GM12878 (cell line): ENCODE measurements at regions not wholly inside any gene's neighbourhood (a gene's known extent, or its start where the extent isn't known, plus 50 kb on each side); places are given as distances from the start of the nearest gene placed in this dataset.

ENCODE experiments used
- ATAC-seq: fragments of 200-7000 bp; cut with Tn5 transposase; 3 replicates; pipeline ENCODE4 v1.9.1; 2020; ENCODE audit warnings: mild to moderate bottlenecking, moderate library complexity
- BruUV-seq: library from RNA; stranded (reverse); fragments of 400-500 nt; replicated peaks from 2 replicates; lab custom pipeline; 2021; lab: Mats Ljungman, UMichigan
- CTCF ChIA-PET: fragments of 300-600 bp; sonication (Branson Sonifier 250); formaldehyde crosslinking; extraction: SDS; loops from one replicate; lab custom pipeline; 2021; ENCODE audit warnings: inconsistent platforms; lab: Yijun Ruan, JAX
- POLR2A ChIA-PET: fragments of 350-600 bp; formaldehyde crosslinking; extraction: SDS; loops from one replicate; lab custom pipeline; 2021; ENCODE audit warnings: inconsistent platforms; lab: Charles Lee
- RAD21 ChIA-PET: fragments of 300-600 bp; sonication (Branson Sonifier 250); formaldehyde crosslinking; loops from one replicate; lab custom pipeline; 2023; ENCODE audit warnings: antibody characterized with exemption; ENCODE audit not compliant: unreplicated experiment; lab: Charles Lee
- SMC1A ChIA-PET: fragments of 300-600 bp; sonication (Branson Sonifier 250); formaldehyde crosslinking; loops from one replicate; lab custom pipeline; 2023; ENCODE audit not compliant: unreplicated experiment, uncharacterized antibody; lab: Charles Lee
- DNase-seq: peaks from one replicate; pipeline ENCODE4 v3.0.0-alpha.2; 2011; ENCODE audit warnings: low read depth, low spot score
- FAIRE-seq: peaks from 3 replicates; lab custom pipeline; 2011; peaks lifted over from hg19 to GRCh38; lab: Jason Lieb, UNC
- H2AFZ ChIP-seq: 2 replicates; pipeline ENCODE4 v1.6.0; 2011; ENCODE audit warnings: low read depth, low read length, control low read depth; ENCODE audit not compliant: control insufficient read depth
- H3K27ac ChIP-seq: 2 replicates; pipeline ENCODE4 v1.5.1; 2011; ENCODE audit warnings: control low read depth; ENCODE audit not compliant: control insufficient read depth, insufficient read depth
- H3K27me3 ChIP-seq, 2 experiments: replicated peaks in 1 of 2; 2 replicates each; pipeline versions ENCODE4 v1.6.0 to v1.6.1; 2011; ENCODE audit warnings: low read length in 1 of 2; ENCODE audit not compliant: control insufficient read depth in 2 of 2, insufficient read depth in 2 of 2
- H3K36me3 ChIP-seq, 2 experiments: 2 replicates each; pipeline ENCODE4 v1.5.1; 2011; ENCODE audit warnings: low read length in 1 of 2; ENCODE audit not compliant: control insufficient read depth in 2 of 2, insufficient read depth in 2 of 2
- H3K4me1 ChIP-seq: 2 replicates; pipeline ENCODE4 v1.6.1; 2011; ENCODE audit warnings: mild to moderate bottlenecking, low read length, moderate library complexity, mixed read lengths; ENCODE audit not compliant: control insufficient read depth, insufficient read depth
- H3K4me2 ChIP-seq: 2 replicates; pipeline ENCODE4 v1.6.0; 2011; ENCODE audit warnings: control low read depth; ENCODE audit not compliant: control insufficient read depth, insufficient read depth
- H3K4me3 ChIP-seq: fragments of 200-600 bp; sonication (generic); 2 replicates; pipeline ENCODE4 v1.5.1; 2016
- H3K79me2 ChIP-seq: 2 replicates; pipeline ENCODE4 v1.6.0; 2011; ENCODE audit warnings: low read length; ENCODE audit not compliant: control insufficient read depth, insufficient read depth
- H3K9ac ChIP-seq: 2 replicates; pipeline ENCODE4 v1.8.0; 2011; ENCODE audit warnings: low read length, control low read depth, mixed read lengths; ENCODE audit not compliant: control insufficient read depth, insufficient read depth
- H3K9me3 ChIP-seq: replicated peaks from 3 replicates; pipeline ENCODE4 v1.5.1; 2011; ENCODE audit warnings: mild to moderate bottlenecking, low read length; ENCODE audit not compliant: control insufficient read depth, insufficient read depth
- H4K20me1 ChIP-seq: 2 replicates; pipeline ENCODE4 v1.6.0; 2011; ENCODE audit not compliant: control insufficient read depth, insufficient read depth
- ATF2 ChIP-seq: IDR thresholded peaks from 2 replicates; pipeline ENCODE4 v1.6.1; 2012; ENCODE audit warnings: low read length, inconsistent platforms
- BHLHE40 ChIP-seq, 2 experiments: fragments of 450-650 bp in 1 of 2; IDR thresholded peaks; 2 replicates each; pipeline ENCODE4 v1.6.1; 2011 to 2017; ENCODE audit warnings: low read depth in 2 of 2, borderline replicate concordance in 1 of 2, improper control_type of control experiment in 1 of 2, low read length in 1 of 2, mild to moderate bottlenecking in 1 of 2
- CBX3 ChIP-seq: fragments of 200-600 bp; sonication (generic); IDR thresholded peaks from 2 replicates; pipeline ENCODE4 v1.6.1; 2016; ENCODE audit warnings: low read depth, borderline replicate concordance
- CEBPB ChIP-seq, 2 experiments: fragments of 150-350 bp in 1 of 2; IDR thresholded peaks; 2 replicates each; pipeline ENCODE4 v1.6.1; 2012 to 2014; ENCODE audit warnings: low read depth in 2 of 2, low read length in 2 of 2, borderline replicate concordance in 1 of 2, inconsistent platforms in 1 of 2
- E2F8 ChIP-seq: fragments of 450-650 bp; IDR thresholded peaks from 2 replicates; pipeline ENCODE4 v1.6.1; 2018; ENCODE audit warnings: mild to moderate bottlenecking, low read depth, moderate library complexity; ENCODE audit not compliant: partially characterized antibody
- ELK1 ChIP-seq: IDR thresholded peaks from 2 replicates; pipeline ENCODE4 v1.6.1; 2012; ENCODE audit warnings: low read depth, low read length, improper control_type of control experiment
- EP300 ChIP-seq, 2 experiments: fragments of 150-350 bp in 1 of 2; IDR thresholded peaks; 2 replicates each; pipeline ENCODE4 v1.6.1; 2011 to 2012; ENCODE audit warnings: low read depth in 2 of 2, low read length in 2 of 2, borderline replicate concordance in 1 of 2, improper control_type of control experiment in 1 of 2, inconsistent platforms in 1 of 2; ENCODE audit not compliant: control insufficient read depth in 1 of 2
- ESRRA ChIP-seq: IDR thresholded peaks from 2 replicates; pipeline ENCODE4 v1.6.1; 2012; ENCODE audit warnings: mild to moderate bottlenecking, low read length, improper control_type of control experiment
- MYB ChIP-seq: fragments of 150-350 bp; IDR thresholded peaks from 2 replicates; pipeline ENCODE4 v1.6.1; 2014; ENCODE audit warnings: mild to moderate bottlenecking, low read depth, low read length, borderline replicate concordance
- NR2C2 ChIP-seq: IDR thresholded peaks from 2 replicates; pipeline ENCODE4 v1.6.1; 2011; ENCODE audit warnings: borderline replicate concordance, low read depth; ENCODE audit not compliant: control insufficient read depth, insufficient read length
- PAX5 ChIP-seq: IDR thresholded peaks from 2 replicates; pipeline ENCODE4 v1.6.1; 2011; ENCODE audit warnings: low read depth, low read length, borderline replicate concordance
- RBBP5 ChIP-seq: fragments of 200-600 bp; sonication (generic); conservative IDR thresholded peaks from 2 replicates; pipeline ENCODE4 v1.6.1; 2016
- RFX5 ChIP-seq: IDR thresholded peaks from 2 replicates; pipeline ENCODE4 v1.6.1; 2011; ENCODE audit warnings: low read depth, low read length, improper control_type of control experiment
- SIN3A ChIP-seq: IDR thresholded peaks from 2 replicates; pipeline ENCODE4 v1.6.1; 2012; ENCODE audit warnings: low read depth, low read length, improper control_type of control experiment
- SREBF2 ChIP-seq: IDR thresholded peaks from 2 replicates; pipeline ENCODE4 v1.6.1; 2012; ENCODE audit warnings: mild to moderate bottlenecking, low read length
- SUPT20H ChIP-seq: IDR thresholded peaks from 2 replicates; pipeline ENCODE4 v1.6.1; 2011; ENCODE audit warnings: low read depth, mild to moderate bottlenecking, low read length, moderate library complexity, borderline replicate concordance; ENCODE audit not compliant: control insufficient read depth
- USF2 ChIP-seq: IDR thresholded peaks from 2 replicates; pipeline ENCODE4 v1.6.1; 2011; ENCODE audit warnings: low read depth, low read length, improper control_type of control experiment, borderline replicate concordance
- WGBS: methylation state at CpG from one replicate; pipeline ENCODE4 v1.1.6; 2016; ENCODE audit warnings: low lambda C conversion rate; ENCODE audit not compliant: insufficient replicate concordance, insufficient coverage; ENCODE audit errors: missing lambda C conversion rate; 5-methylcytosine and 5-hydroxymethylcytosine counted together
- in situ Hi-C: fragments of 300-500 bp; cut with MboI; formaldehyde crosslinking; loops from 9 replicates; pipeline ENCODE4 v1.14.3; 2018; ENCODE audit warnings: mixed read lengths
- intact Hi-C: fragments of 100-400 bp; cut with micrococcal nuclease; formaldehyde crosslinking; loops from one replicate; pipeline ENCODE4 v1.14.2; 2022; ENCODE audit not compliant: unreplicated experiment

- no peak for TF ChIP-seq E2F8
- TF ChIP-seq SUPT20H: no peak
- TF ChIP-seq SIN3A: no peak
- TF ChIP-seq SREBF2: no peak
- TF ChIP-seq PAX5: no peak
Observed at GRCh38 chr12:58602179-58602578, 318.1 kb downstream of the LRIG3 start (continued).

- intact Hi-C loops: no loop called here
- WGBS: 0% methylated on average over 1 of the region's 1 CpG
- TF ChIP-seq EP300 (IDR thresholded peaks at IDR 0.05; ENCODE audit: borderline replicate concordance in 1 of 2, control insufficient read depth in 1 of 2, low read depth in 2 of 2, low read length in 2 of 2) (no peak), ELK1 (no peak), ESRRA (no peak), RFX5 (no peak), NR2C2 (no peak), BHLHE40 (IDR thresholded peaks at IDR 0.05; ENCODE audit: borderline replicate concordance in 1 of 2, low read depth in 2 of 2, low read length in 1 of 2) (no peak), USF2 (no peak), CEBPB (IDR thresholded peaks at IDR 0.05; ENCODE audit: borderline replicate concordance in 1 of 2, low read depth in 2 of 2, low read length in 2 of 2) (no peak), CBX3 (no peak), ATF2 (no peak), SUPT20H (no peak), RBBP5 (no peak), MYB (no peak)
Observed at GRCh38 chr12:58602736-58603135, 317.6 kb downstream of the LRIG3 start.

More at GRCh38 chr12:58602736-58603135, 317.6 kb downstream of the LRIG3 start:
- ChIA-PET RAD21 (no interaction called here), SMC1A (interaction anchor here (0.8 kb wide), 2 partner anchors 13 to 37 kb away, joined by 3 to 4 read pairs; no protein-coding TSS in a partner anchor), CTCF (interaction anchor here (0.6 kb wide), 1 partner anchor 402 kb away, joined by 3 read pairs; no protein-coding TSS in a partner anchor), POLR2A (no interaction called here)
- no peak overlapping the region for H3K9ac ChIP-seq
- H3K36me3 ChIP-seq: no peaks in the 10 kb centered on the region
- H3K27ac ChIP-seq: no peak overlapping the region
- no peak overlapping the region for H2AFZ ChIP-seq
- in situ Hi-C loops: no loop called here
- no peaks in the 10 kb centered on the region for H4K20me1 ChIP-seq
- no peaks in the 10 kb centered on the region for H3K79me2 ChIP-seq
- no peaks in the 10 kb centered on the region for H3K9me3 ChIP-seq
- H3K4me2 ChIP-seq: no peak overlapping the region
- no peak for FAIRE-seq
- no TSS peak for BruUV-seq
- no peaks in the 10 kb centered on the region for H3K4me1 ChIP-seq
- no peak overlapping the region for H3K4me3 ChIP-seq
- no peak for DNase-seq
- no peak for ATAC-seq
- H3K27me3 ChIP-seq: no peaks in the 10 kb centered on the region
